ENCODE measurements at regions not wholly inside any gene's neighbourhood (a gene's known extent, or its start where the extent isn't known, plus 50 kb on each side); places are given as distances from the start of the nearest gene placed in this dataset.
"Not testable (repeated sequence)": the region's sequence is repeated elsewhere in the genome, so short reads cannot be mapped to it uniquely, and the experiment has no call there.

GRCh38 chr6:165010556-165011535 is 298.6 kb downstream of the C6orf118 start:
- DNase-seq (ENCODE audit: low read depth): no peak

- DNase-seq (ENCODE audit: low read depth): no peak
These were observed 300.4 kb downstream of the C6orf118 start for GRCh38 chr6:165008971-165009370.

GRCh38 chr6:165002866-165003265 is 306.5 kb downstream of the C6orf118 start:
- DNase-seq (ENCODE audit: low read depth): peak; percentile 46

- DNase-seq (ENCODE audit: low read depth): no peak
These were observed 307.0 kb downstream of the C6orf118 start for GRCh38 chr6:165002358-165002757.

- no peak for DNase-seq (ENCODE audit: low read depth)
These were observed 307.8 kb downstream of the C6orf118 start for GRCh38 chr6:165001502-165002157.

GRCh38 chr6:164998297-164998696 is 311.1 kb downstream of the C6orf118 start:
- no peak for DNase-seq (ENCODE audit: low read depth)

- DNase-seq (ENCODE audit: low read depth): no peak
These were observed 312.6 kb downstream of the C6orf118 start for GRCh38 chr6:164996838-164997237.

- DNase-seq (ENCODE audit: low read depth): no peak
These were observed 317.8 kb downstream of the C6orf118 start for GRCh38 chr6:164991573-164991972.

GRCh38 chr6:164990901-164991300 is 318.5 kb downstream of the C6orf118 start:
- no peak for DNase-seq (ENCODE audit: low read depth)

- DNase-seq (ENCODE audit: low read depth): no peak
These were observed 327.0 kb downstream of the C6orf118 start for GRCh38 chr6:164982389-164982788.

GRCh38 chr6:164967102-164967501 is 342.3 kb downstream of the C6orf118 start:
- peak; percentile 17 for DNase-seq (ENCODE audit: low read depth)

GRCh38 chr6:164962805-164963204 is 346.6 kb downstream of the C6orf118 start:
- no peak for DNase-seq (ENCODE audit: low read depth)

GRCh38 chr6:164947164-164947563 is 362.2 kb downstream of the C6orf118 start:
- DNase-seq (ENCODE audit: low read depth): no peak

- DNase-seq (ENCODE audit: low read depth): no peak
These were observed 367.1 kb downstream of the C6orf118 start for GRCh38 chr6:164942271-164942670.

GRCh38 chr6:164933238-164933794 is 376.1 kb downstream of the C6orf118 start:
- DNase-seq (ENCODE audit: low read depth): not testable (repeated sequence)

GRCh38 chr6:164929408-164929977 is 379.9 kb downstream of the C6orf118 start:
- DNase-seq (ENCODE audit: low read depth): no peak

- no peak for DNase-seq (ENCODE audit: low read depth)
These were observed 380.5 kb downstream of the C6orf118 start for GRCh38 chr6:164928728-164929407.

- DNase-seq (ENCODE audit: low read depth): no peak
These were observed 381.2 kb downstream of the C6orf118 start for GRCh38 chr6:164928057-164928727.

GRCh38 chr6:164927288-164928056 is 381.9 kb downstream of the C6orf118 start:
- peak; percentile 75 for DNase-seq (ENCODE audit: low read depth)

- no peak for DNase-seq (ENCODE audit: low read depth)
These were observed 382.7 kb downstream of the C6orf118 start for GRCh38 chr6:164926686-164927085.

Data from Daoy (cell line).